ENCODE measurements at regions not wholly inside any gene's neighbourhood (a gene's known extent, or its start where the extent isn't known, plus 50 kb on each side); places are given as distances from the start of the nearest gene placed in this dataset.
"Not testable (repeated sequence)": the region's sequence is repeated elsewhere in the genome, so short reads cannot be mapped to it uniquely, and the experiment has no call there.

DNA sequence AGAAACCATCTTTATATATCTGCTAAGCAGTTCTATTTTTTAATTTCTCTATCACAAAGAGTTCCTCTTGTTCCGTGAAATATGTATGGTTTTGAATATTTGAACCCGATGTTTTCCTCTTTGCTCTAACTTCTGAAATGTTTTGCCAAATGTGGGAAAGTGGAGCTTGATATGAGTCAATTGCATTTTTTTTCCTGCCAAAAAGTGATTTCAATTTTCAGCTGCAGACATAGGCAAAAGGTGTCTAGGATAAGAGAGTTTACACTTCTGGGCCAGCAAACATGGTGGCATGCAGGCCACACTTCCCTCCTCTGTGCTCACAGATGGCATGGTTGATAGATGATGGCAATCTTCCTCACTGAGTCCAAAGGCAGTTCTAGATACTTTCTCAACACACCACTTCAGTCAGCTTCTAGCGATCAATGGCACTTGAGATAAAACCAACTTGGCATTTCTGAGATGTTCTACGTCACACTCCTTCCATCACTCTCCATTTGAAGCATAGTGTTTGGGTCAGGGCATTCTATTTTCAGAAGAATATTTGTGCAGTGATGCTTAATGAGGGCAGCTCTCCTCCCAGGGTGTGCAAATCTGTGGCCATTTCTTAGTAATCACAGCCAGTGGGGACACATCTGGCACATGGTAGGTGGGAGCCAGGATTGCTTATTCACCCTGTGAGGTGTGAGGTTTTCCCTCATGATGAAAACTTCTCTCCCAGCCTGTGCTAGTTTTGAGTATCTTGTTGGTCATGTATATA lies 54.4 kb upstream of the SCAF4 start:
- WGBS, 2 donors = 46 to 69% methylated on average over 4 of the region's 4 CpGs
- no peak overlapping the region for H3K9ac ChIP-seq (ENCODE audit: insufficient read depth in 1 of 2, low read length in 2 of 2)
- H3K4me1 ChIP-seq (ENCODE audit: control insufficient read depth in 5 of 5, insufficient read depth in 5 of 5, low read length in 5 of 5) = peaks cover 0 to 4% (median 0%) of the 10 kb centered on the region in 5 donors
- no peak overlapping the region for H3K4me3 ChIP-seq
- peak; percentile 37 for ATAC-seq (ENCODE audit: insufficient read depth, low FRiP score)
- DNase-seq = peak in 2 of 3 donors; percentile 55 to 58
- H3K9me3 ChIP-seq (ENCODE audit: control insufficient read depth in 4 of 4, insufficient read depth in 3 of 4, low read length in 3 of 4) = no peaks in the 10 kb centered on the region
- H3K36me3 ChIP-seq (ENCODE audit: control insufficient read depth in 4 of 4, insufficient read depth in 4 of 4, low read length in 4 of 4) = no peaks in the 10 kb centered on the region
- no peaks in the 10 kb centered on the region for H3K27me3 ChIP-seq (ENCODE audit: control insufficient read depth in 3 of 3, insufficient read depth in 3 of 3, low read length in 2 of 3)
- H3K27ac ChIP-seq (ENCODE audit: low read depth in 1 of 2, low read length in 1 of 2) = no peak overlapping the region
- TF ChIP-seq, protein P1, sequence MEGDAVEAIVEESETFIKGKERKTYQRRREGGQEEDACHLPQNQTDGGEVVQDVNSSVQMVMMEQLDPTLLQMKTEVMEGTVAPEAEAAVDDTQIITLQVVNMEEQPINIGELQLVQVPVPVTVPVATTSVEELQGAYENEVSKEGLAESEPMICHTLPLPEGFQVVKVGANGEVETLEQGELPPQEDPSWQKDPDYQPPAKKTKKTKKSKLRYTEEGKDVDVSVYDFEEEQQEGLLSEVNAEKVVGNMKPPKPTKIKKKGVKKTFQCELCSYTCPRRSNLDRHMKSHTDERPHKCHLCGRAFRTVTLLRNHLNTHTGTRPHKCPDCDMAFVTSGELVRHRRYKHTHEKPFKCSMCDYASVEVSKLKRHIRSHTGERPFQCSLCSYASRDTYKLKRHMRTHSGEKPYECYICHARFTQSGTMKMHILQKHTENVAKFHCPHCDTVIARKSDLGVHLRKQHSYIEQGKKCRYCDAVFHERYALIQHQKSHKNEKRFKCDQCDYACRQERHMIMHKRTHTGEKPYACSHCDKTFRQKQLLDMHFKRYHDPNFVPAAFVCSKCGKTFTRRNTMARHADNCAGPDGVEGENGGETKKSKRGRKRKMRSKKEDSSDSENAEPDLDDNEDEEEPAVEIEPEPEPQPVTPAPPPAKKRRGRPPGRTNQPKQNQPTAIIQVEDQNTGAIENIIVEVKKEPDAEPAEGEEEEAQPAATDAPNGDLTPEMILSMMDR (IDR thresholded peaks at IDR 0.05; ENCODE audit: control extremely low read depth, extremely low read depth) = no peak

DNA sequence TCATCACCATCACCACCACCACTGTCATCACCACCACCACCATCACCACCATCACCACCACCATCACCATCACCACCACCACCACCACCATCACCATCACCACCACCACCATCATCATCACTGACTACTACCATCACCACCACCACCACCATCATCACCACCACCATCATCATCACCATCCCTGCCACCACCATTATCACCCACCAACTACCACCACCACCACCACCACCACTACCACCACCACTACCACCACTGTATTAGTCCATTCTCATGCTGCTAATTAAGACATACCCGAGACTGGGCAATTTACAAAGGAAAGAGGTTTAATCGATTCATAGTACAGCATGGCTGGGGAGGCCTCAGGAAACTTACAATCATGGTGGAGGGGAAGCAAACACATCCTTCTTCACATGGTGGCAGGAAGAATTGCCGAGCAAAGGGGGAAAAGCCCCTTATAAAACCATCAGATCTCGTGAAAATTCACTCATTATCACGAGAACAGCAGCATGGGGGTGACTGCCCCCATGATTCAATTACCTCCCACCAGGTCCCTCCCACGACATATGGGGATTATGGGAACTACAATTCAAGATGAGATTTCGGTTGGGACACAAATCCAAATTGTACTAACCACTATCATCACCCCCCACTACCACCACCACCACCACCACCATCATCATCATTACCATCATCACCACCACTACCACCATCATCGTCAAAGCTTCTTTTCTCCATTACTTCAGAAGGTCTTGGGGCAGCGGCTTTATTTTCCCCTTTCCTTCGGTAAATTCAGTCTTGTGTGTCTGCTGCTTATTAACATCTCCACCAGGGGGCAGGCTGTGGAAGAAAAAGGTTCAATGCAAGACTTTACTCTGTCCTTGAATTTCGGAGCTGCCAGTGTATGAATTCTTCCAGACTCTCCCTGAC lies 53.6 kb upstream of the SCAF4 start:
- ATAC-seq (ENCODE audit: insufficient read depth, low FRiP score) = peak; percentile 85
- TF ChIP-seq, protein P1 (IDR thresholded peaks at IDR 0.05; ENCODE audit: control extremely low read depth, extremely low read depth) = peak; percentile 67
- not testable (repeated sequence) for H3K9me3 ChIP-seq (ENCODE audit: control insufficient read depth in 4 of 4, insufficient read depth in 3 of 4, low read length in 3 of 4); H3K36me3 ChIP-seq (ENCODE audit: control insufficient read depth in 4 of 4, insufficient read depth in 4 of 4, low read length in 4 of 4); H3K4me1 ChIP-seq (ENCODE audit: control insufficient read depth in 5 of 5, insufficient read depth in 5 of 5, low read length in 5 of 5); H3K27me3 ChIP-seq (ENCODE audit: control insufficient read depth in 3 of 3, insufficient read depth in 3 of 3, low read length in 2 of 3); H3K4me3 ChIP-seq; H3K27ac ChIP-seq (ENCODE audit: low read depth in 1 of 2, low read length in 1 of 2)
- 61 to 65% methylated on average over 11 of the region's 11 CpGs for WGBS, 2 donors
- DNase-seq = peak; percentile 86 to 92 (median 92)
- H3K9ac ChIP-seq (ENCODE audit: insufficient read depth in 1 of 2, low read length in 2 of 2) = peak overlapping the region in 1 of 2 donors; percentile 47

DNA sequence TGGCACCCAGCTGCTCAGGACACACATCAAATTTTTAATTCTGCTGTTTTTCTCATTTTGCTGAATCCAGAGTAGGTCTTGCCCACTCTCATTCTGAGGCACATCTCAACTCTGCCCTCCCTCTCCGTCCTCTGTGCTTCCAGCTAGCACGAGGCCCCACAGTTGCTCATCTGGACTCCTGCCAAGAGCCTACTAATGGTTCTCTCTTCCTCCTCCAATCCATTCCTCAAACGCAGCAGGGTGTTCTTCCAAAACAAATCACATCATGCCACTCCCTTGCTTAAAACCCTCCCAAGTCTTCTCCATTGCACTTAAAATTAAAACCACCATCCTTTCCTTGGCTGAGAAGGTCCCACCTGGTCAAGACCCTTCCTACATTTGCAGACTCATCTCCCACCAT lies 49.8 kb upstream of the SCAF4 start:
- H3K27ac ChIP-seq (ENCODE audit: low read depth in 1 of 2, low read length in 1 of 2) = no peak overlapping the region
- 2 to 3% methylated on average over 3 of the region's 3 CpGs for WGBS, 2 donors
- H3K27me3 ChIP-seq (ENCODE audit: control insufficient read depth in 3 of 3, insufficient read depth in 3 of 3, low read length in 2 of 3) = no peaks in the 10 kb centered on the region
- DNase-seq = peak; percentile 76 to 91 (median 85)
- H3K9ac ChIP-seq (ENCODE audit: insufficient read depth in 1 of 2, low read length in 2 of 2) = peak overlapping the region in 1 of 2 donors; percentile 52
- no peaks in the 10 kb centered on the region for H3K9me3 ChIP-seq (ENCODE audit: control insufficient read depth in 4 of 4, insufficient read depth in 3 of 4, low read length in 3 of 4)
- H3K4me3 ChIP-seq = no peak overlapping the region
- ATAC-seq (ENCODE audit: insufficient read depth, low FRiP score) = no peak
- H3K36me3 ChIP-seq (ENCODE audit: control insufficient read depth in 4 of 4, insufficient read depth in 4 of 4, low read length in 4 of 4) = no peaks in the 10 kb centered on the region
- TF ChIP-seq, protein P1 (IDR thresholded peaks at IDR 0.05; ENCODE audit: control extremely low read depth, extremely low read depth) = no peak
- peaks cover 0 to 7% (median 0%) of the 10 kb centered on the region in 5 donors for H3K4me1 ChIP-seq (ENCODE audit: control insufficient read depth in 5 of 5, insufficient read depth in 5 of 5, low read length in 5 of 5)

All from lung (tissue), 11 donors.